Upper lobe of right lung (tissue), 1 donor: ENCODE measurements at regions not wholly inside any gene's neighbourhood (a gene's known extent, or its start where the extent isn't known, plus 50 kb on each side); places are given as distances from the start of the nearest gene placed in this dataset.

Source experiments
- ATAC-seq: fragments of 200-7000 bp; cut with Tn5 transposase; one replicate; pipeline ENCODE4 v1.9.1; 2020; ENCODE audit warnings: mild to moderate bottlenecking, moderate library complexity
- DNase-seq: peaks from one replicate; pipeline ENCODE4 v3.0.0-alpha.2; 2020
- H3K27ac ChIP-seq: fragments of 200-600 bp; one replicate; pipeline ENCODE4 v1.8.0; 2022
- H3K27me3 ChIP-seq: fragments of 200-600 bp; one replicate; pipeline ENCODE4 v1.8.0; 2022; ENCODE audit warnings: mild to moderate bottlenecking
- H3K36me3 ChIP-seq: fragments of 200-600 bp; one replicate; pipeline ENCODE4 v1.8.0; 2022
- H3K4me1 ChIP-seq: fragments of 200-600 bp; one replicate; pipeline ENCODE4 v1.8.0; 2022
- H3K4me3 ChIP-seq: fragments of 200-600 bp; one replicate; pipeline ENCODE4 v1.8.0; 2022; ENCODE audit warnings: mild to moderate bottlenecking
- H3K9me3 ChIP-seq: fragments of 200-600 bp; one replicate; pipeline ENCODE4 v1.8.0; 2022
- intact Hi-C: fragments of 100-400 bp; cut with DNase I; formaldehyde crosslinking; loops from one replicate; pipeline ENCODE4 v1.11.0; 2022
- TF ChIP-seq, protein P1 (sequence below): fragments of 200-600 bp; IDR thresholded peaks from one replicate; pipeline ENCODE4 v1.8.0; 2022; ENCODE audit warnings: antibody characterized with exemption
- donor health status: DM: no; HTN: yes; CAD: no; lungs with severe emphysema.

DNA sequence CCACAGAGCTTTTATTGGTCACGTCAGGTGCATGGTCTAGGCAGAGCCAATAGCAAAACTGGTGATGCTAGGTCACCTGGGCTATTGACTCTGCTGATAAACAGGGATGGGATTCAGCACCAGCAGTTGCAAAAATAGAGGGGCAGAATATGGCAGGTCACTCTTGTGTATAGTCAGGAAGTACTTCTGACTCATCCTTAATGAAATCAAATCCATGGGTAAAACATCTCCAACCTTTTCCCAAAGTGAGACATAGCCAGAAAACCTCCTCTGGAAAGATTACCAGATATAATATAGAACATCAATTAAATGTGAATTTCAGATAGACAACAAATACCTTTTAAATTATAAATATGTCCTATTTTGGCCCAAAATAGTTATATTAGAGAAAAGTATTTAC is 383.2 kb downstream of the METTL15 start:
- Histone ChIP-seq H3K9me3 (no peaks in the 10 kb centered on the region), H3K27ac (no peak overlapping the region), H3K36me3 (no peaks in the 10 kb centered on the region), H3K4me1 (no peaks in the 10 kb centered on the region), H3K4me3 (no peak overlapping the region), H3K27me3 (no peaks in the 10 kb centered on the region)
- TF ChIP-seq, protein P1, sequence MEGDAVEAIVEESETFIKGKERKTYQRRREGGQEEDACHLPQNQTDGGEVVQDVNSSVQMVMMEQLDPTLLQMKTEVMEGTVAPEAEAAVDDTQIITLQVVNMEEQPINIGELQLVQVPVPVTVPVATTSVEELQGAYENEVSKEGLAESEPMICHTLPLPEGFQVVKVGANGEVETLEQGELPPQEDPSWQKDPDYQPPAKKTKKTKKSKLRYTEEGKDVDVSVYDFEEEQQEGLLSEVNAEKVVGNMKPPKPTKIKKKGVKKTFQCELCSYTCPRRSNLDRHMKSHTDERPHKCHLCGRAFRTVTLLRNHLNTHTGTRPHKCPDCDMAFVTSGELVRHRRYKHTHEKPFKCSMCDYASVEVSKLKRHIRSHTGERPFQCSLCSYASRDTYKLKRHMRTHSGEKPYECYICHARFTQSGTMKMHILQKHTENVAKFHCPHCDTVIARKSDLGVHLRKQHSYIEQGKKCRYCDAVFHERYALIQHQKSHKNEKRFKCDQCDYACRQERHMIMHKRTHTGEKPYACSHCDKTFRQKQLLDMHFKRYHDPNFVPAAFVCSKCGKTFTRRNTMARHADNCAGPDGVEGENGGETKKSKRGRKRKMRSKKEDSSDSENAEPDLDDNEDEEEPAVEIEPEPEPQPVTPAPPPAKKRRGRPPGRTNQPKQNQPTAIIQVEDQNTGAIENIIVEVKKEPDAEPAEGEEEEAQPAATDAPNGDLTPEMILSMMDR, result no peak
- intact Hi-C loops, result no loop called here
- DNase-seq, result no peak
- no peak for ATAC-seq

DNA sequence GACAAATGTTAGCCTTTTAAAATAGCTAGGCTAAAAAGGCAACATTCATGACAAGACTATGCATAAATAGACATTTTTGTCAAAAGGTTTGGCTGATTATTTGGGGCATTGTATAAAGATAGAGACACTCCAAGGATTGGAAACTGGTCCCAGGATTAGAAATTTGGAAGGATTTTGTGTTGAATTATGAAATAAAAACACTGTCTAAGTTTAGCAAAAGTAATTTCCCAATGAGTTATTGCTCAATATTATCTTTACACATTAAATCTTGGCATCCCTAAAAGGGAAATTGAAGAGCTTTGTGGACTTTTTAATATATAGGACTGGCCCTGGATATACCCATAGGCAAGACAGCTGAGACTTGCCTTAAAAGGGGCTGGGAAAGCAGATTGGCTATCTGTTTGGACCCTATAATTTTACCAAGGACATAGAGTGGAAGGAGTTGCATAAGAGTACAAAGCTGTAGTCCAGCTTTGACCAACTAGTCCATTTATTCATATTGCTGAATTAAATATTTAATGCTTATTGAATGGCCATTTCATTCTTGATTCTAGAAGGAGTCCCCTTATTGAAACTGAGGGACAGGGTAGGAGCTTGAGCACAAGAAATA is 382.7 kb downstream of the METTL15 start:
- Histone ChIP-seq H3K4me3 (no peak overlapping the region), H3K27ac (no peak overlapping the region), H3K27me3 (no peaks in the 10 kb centered on the region), H3K4me1 (no peaks in the 10 kb centered on the region), H3K9me3 (no peaks in the 10 kb centered on the region), H3K36me3 (no peaks in the 10 kb centered on the region)
- intact Hi-C loops, result no loop called here
- no peak for DNase-seq
- TF ChIP-seq, protein P1, result no peak
- ATAC-seq, result no peak

DNA sequence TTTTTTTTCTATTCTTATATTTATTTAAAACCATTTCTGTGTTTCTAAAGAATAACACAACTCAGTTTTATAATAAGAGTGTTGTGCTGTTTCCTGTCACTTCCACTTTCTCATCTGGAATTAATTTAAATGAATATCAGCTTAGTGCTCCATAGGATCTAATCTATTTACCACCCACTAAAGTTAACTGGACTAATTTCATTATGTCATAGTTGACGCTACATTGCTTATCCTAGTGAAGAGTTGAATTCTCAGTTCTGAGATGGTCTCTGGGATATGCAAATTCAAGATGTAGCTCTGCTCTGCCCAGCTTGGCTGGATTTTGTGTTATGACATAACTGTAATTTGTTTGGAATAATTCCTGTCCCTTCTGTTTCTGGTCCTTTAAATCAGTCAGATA is 380.1 kb downstream of the METTL15 start:
- intact Hi-C loops, result no loop called here
- Histone ChIP-seq H3K27me3 (no peaks in the 10 kb centered on the region), H3K36me3 (no peaks in the 10 kb centered on the region), H3K27ac (no peak overlapping the region), H3K9me3 (no peaks in the 10 kb centered on the region), H3K4me3 (no peak overlapping the region), H3K4me1 (no peaks in the 10 kb centered on the region)
- TF ChIP-seq, protein P1, result no peak
- ATAC-seq (no peak), DNase-seq (no peak)

DNA sequence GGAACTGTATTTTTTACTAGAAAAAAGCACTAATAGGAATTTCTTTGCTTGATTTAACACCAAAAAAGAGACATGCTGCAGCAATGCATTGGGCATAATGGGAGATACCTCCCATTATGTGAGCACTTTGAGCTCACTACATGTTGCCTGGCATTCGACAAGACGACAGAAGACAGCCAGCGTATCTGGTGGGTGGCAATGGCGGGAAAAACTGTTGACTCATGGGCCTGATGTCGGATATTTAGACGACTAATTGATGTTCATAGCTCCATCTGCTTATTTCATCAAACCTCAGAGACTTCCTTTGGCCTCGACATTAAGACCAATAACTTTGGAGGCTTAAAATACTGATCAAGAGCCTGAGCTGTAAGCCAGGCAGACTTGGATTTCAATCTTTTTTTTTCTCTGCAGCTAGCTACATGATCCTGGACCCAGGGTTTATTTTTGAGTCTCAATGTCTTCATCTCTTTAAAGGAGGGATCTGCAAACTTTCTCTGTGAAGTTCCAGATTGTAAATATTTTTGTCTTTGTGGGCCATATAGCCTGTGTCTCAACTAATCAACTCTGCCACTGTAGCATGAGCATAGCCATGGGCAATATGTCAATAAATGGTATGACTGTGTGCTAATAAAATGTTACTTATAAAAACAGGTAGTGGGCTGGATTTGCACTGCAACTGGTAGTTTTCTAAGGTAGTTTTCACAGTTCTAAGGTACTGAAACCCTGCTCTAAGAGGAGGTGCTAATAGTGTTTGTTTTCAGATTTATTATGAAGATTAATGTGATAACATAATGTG is 375.1 kb downstream of the METTL15 start:
- Histone ChIP-seq H3K9me3 (no peaks in the 10 kb centered on the region), H3K27me3 (no peaks in the 10 kb centered on the region), H3K4me3 (no peak overlapping the region), H3K4me1 (no peaks in the 10 kb centered on the region), H3K36me3 (no peaks in the 10 kb centered on the region), H3K27ac (no peak overlapping the region)
- ATAC-seq, result no peak
- DNase-seq, result no peak
- intact Hi-C loops, result no loop called here
- TF ChIP-seq, protein P1, result no peak

DNA sequence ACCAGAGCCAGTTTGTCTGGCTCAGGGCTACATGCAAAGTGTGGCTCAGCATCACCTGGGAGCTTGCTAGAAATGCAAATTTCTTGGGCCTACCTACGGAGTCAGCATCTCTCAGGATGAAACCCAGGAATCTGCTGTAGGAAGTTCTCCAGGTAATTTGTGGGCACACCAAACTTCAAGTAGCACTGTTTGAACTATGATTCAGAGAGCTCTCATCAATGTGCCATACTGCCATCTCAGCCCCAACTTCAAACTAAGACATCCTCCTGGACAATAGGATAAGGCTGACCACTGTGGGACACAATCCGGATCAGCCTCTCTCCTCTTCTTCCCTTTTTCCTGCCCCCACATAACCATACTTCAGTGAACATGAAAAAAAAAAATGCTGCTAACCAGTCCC is 374.5 kb downstream of the METTL15 start:
- intact Hi-C loops, result no loop called here
- no peaks in the 10 kb centered on the region for H3K36me3 ChIP-seq
- no peak overlapping the region for H3K27ac ChIP-seq
- H3K9me3 ChIP-seq, result no peaks in the 10 kb centered on the region
- no peak for DNase-seq
- H3K4me3 ChIP-seq, result no peak overlapping the region
- ATAC-seq, result no peak
- H3K4me1 ChIP-seq, result no peaks in the 10 kb centered on the region
- TF ChIP-seq, protein P1, result no peak
- H3K27me3 ChIP-seq, result no peaks in the 10 kb centered on the region
